GM12878 (cell line): ENCODE measurements at regions not wholly inside any gene's neighbourhood (a gene's known extent, or its start where the extent isn't known, plus 50 kb on each side); places are given as distances from the start of the nearest gene placed in this dataset.

Source experiments
- ATAC-seq: fragments of 200-7000 bp; cut with Tn5 transposase; 3 replicates; pipeline ENCODE4 v1.9.1; 2020; ENCODE audit warnings: mild to moderate bottlenecking, moderate library complexity
- BruUV-seq: library from RNA; stranded (reverse); fragments of 400-500 nt; replicated peaks from 2 replicates; lab custom pipeline; 2021; lab: Mats Ljungman, UMichigan
- CTCF ChIA-PET: fragments of 300-600 bp; sonication (Branson Sonifier 250); formaldehyde crosslinking; extraction: SDS; loops from one replicate; lab custom pipeline; 2021; ENCODE audit warnings: inconsistent platforms; lab: Yijun Ruan, JAX
- POLR2A ChIA-PET: fragments of 350-600 bp; formaldehyde crosslinking; extraction: SDS; loops from one replicate; lab custom pipeline; 2021; ENCODE audit warnings: inconsistent platforms; lab: Charles Lee
- RAD21 ChIA-PET: fragments of 300-600 bp; sonication (Branson Sonifier 250); formaldehyde crosslinking; loops from one replicate; lab custom pipeline; 2023; ENCODE audit warnings: antibody characterized with exemption; ENCODE audit not compliant: unreplicated experiment; lab: Charles Lee
- SMC1A ChIA-PET: fragments of 300-600 bp; sonication (Branson Sonifier 250); formaldehyde crosslinking; loops from one replicate; lab custom pipeline; 2023; ENCODE audit not compliant: unreplicated experiment, uncharacterized antibody; lab: Charles Lee
- DNase-seq: peaks from one replicate; pipeline ENCODE4 v3.0.0-alpha.2; 2011; ENCODE audit warnings: low read depth, low spot score
- FAIRE-seq: peaks from 3 replicates; lab custom pipeline; 2011; peaks lifted over from hg19 to GRCh38; lab: Jason Lieb, UNC
- H2AFZ ChIP-seq: 2 replicates; pipeline ENCODE4 v1.6.0; 2011; ENCODE audit warnings: low read depth, low read length, control low read depth; ENCODE audit not compliant: control insufficient read depth
- H3K27ac ChIP-seq: 2 replicates; pipeline ENCODE4 v1.5.1; 2011; ENCODE audit warnings: control low read depth; ENCODE audit not compliant: control insufficient read depth, insufficient read depth
- H3K27me3 ChIP-seq, 2 experiments: replicated peaks in 1 of 2; 2 replicates each; pipeline versions ENCODE4 v1.6.0 to v1.6.1; 2011; ENCODE audit warnings: low read length in 1 of 2; ENCODE audit not compliant: control insufficient read depth in 2 of 2, insufficient read depth in 2 of 2
- H3K36me3 ChIP-seq, 2 experiments: 2 replicates each; pipeline ENCODE4 v1.5.1; 2011; ENCODE audit warnings: low read length in 1 of 2; ENCODE audit not compliant: control insufficient read depth in 2 of 2, insufficient read depth in 2 of 2
- H3K4me1 ChIP-seq: 2 replicates; pipeline ENCODE4 v1.6.1; 2011; ENCODE audit warnings: mild to moderate bottlenecking, low read length, moderate library complexity, mixed read lengths; ENCODE audit not compliant: control insufficient read depth, insufficient read depth
- H3K4me2 ChIP-seq: 2 replicates; pipeline ENCODE4 v1.6.0; 2011; ENCODE audit warnings: control low read depth; ENCODE audit not compliant: control insufficient read depth, insufficient read depth
- H3K4me3 ChIP-seq: fragments of 200-600 bp; sonication (generic); 2 replicates; pipeline ENCODE4 v1.5.1; 2016
- H3K79me2 ChIP-seq: 2 replicates; pipeline ENCODE4 v1.6.0; 2011; ENCODE audit warnings: low read length; ENCODE audit not compliant: control insufficient read depth, insufficient read depth
- H3K9ac ChIP-seq: 2 replicates; pipeline ENCODE4 v1.8.0; 2011; ENCODE audit warnings: low read length, control low read depth, mixed read lengths; ENCODE audit not compliant: control insufficient read depth, insufficient read depth
- H3K9me3 ChIP-seq: replicated peaks from 3 replicates; pipeline ENCODE4 v1.5.1; 2011; ENCODE audit warnings: mild to moderate bottlenecking, low read length; ENCODE audit not compliant: control insufficient read depth, insufficient read depth
- H4K20me1 ChIP-seq: 2 replicates; pipeline ENCODE4 v1.6.0; 2011; ENCODE audit not compliant: control insufficient read depth, insufficient read depth
- BHLHE40 ChIP-seq, 2 experiments: fragments of 450-650 bp in 1 of 2; IDR thresholded peaks; 2 replicates each; pipeline ENCODE4 v1.6.1; 2011 to 2017; ENCODE audit warnings: low read depth in 2 of 2, borderline replicate concordance in 1 of 2, improper control_type of control experiment in 1 of 2, low read length in 1 of 2, mild to moderate bottlenecking in 1 of 2
- CBX3 ChIP-seq: fragments of 200-600 bp; sonication (generic); IDR thresholded peaks from 2 replicates; pipeline ENCODE4 v1.6.1; 2016; ENCODE audit warnings: low read depth, borderline replicate concordance
- CHD4 ChIP-seq: fragments of 200-600 bp; sonication (generic); IDR thresholded peaks from 2 replicates; pipeline ENCODE4 v1.6.1; 2016; ENCODE audit warnings: mild to moderate bottlenecking
- SREBF1 ChIP-seq: IDR thresholded peaks from 2 replicates; pipeline ENCODE4 v1.6.1; 2012; ENCODE audit warnings: mild to moderate bottlenecking, low read length
- ZBTB11 ChIP-seq: fragments of 450-650 bp; formaldehyde crosslinking; IDR thresholded peaks from 2 replicates; pipeline ENCODE4 v1.5.0; 2022; ENCODE audit warnings: mild to moderate bottlenecking, missing genetic modification characterization
- ZBTB4 ChIP-seq: fragments of 450-650 bp; formaldehyde crosslinking; IDR thresholded peaks from 2 replicates; pipeline ENCODE4 v1.4.0; 2022; ENCODE audit warnings: mild to moderate bottlenecking, moderate library complexity
- ZNF384 ChIP-seq: IDR thresholded peaks from 2 replicates; pipeline ENCODE4 v1.6.1; 2012; ENCODE audit warnings: low read depth, mild to moderate bottlenecking, low read length, improper control_type of control experiment, borderline replicate concordance
- ZNF687 ChIP-seq: fragments of 450-650 bp; IDR thresholded peaks from 2 replicates; pipeline ENCODE4 v1.6.1; 2017; ENCODE audit warnings: mild to moderate bottlenecking, moderate library complexity
- WGBS: methylation state at CpG from one replicate; pipeline ENCODE4 v1.1.6; 2016; ENCODE audit warnings: low lambda C conversion rate; ENCODE audit not compliant: insufficient replicate concordance, insufficient coverage; ENCODE audit errors: missing lambda C conversion rate; 5-methylcytosine and 5-hydroxymethylcytosine counted together
- in situ Hi-C: fragments of 300-500 bp; cut with MboI; formaldehyde crosslinking; loops from 9 replicates; pipeline ENCODE4 v1.14.3; 2018; ENCODE audit warnings: mixed read lengths
- intact Hi-C: fragments of 100-400 bp; cut with micrococcal nuclease; formaldehyde crosslinking; loops from one replicate; pipeline ENCODE4 v1.14.2; 2022; ENCODE audit not compliant: unreplicated experiment
- TF ChIP-seq, protein P1 (sequence below): fragments of 450-650 bp; IDR thresholded peaks from 2 replicates; pipeline ENCODE4 v1.6.1; 2016; ENCODE audit warnings: mild to moderate bottlenecking

DNA sequence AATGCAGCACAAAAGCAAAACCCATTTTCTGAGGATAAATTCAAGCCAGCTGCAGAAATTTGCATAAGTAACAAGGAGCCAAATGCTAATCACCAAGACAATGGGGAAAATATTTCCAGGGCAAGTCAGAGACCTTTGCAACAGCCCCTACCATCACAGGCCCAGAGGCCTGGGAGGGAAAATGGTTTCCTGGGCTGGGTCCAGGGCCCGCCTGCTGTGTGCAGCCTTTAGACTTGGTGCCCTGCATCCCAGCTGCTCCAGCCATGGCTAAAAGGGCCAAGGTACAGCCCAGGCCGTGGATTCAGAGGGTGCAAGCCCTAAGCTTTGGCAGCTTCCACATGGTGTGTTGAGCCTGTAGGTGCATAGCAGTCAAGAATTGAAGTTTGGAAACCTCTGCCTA lies 309.5 kb upstream of the SGCG start (continued):
- TF ChIP-seq, protein P1, sequence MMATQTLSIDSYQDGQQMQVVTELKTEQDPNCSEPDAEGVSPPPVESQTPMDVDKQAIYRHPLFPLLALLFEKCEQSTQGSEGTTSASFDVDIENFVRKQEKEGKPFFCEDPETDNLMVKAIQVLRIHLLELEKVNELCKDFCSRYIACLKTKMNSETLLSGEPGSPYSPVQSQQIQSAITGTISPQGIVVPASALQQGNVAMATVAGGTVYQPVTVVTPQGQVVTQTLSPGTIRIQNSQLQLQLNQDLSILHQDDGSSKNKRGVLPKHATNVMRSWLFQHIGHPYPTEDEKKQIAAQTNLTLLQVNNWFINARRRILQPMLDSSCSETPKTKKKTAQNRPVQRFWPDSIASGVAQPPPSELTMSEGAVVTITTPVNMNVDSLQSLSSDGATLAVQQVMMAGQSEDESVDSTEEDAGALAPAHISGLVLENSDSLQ, result no peak
- TF ChIP-seq, all 136 proteins: peak for 0

DNA sequence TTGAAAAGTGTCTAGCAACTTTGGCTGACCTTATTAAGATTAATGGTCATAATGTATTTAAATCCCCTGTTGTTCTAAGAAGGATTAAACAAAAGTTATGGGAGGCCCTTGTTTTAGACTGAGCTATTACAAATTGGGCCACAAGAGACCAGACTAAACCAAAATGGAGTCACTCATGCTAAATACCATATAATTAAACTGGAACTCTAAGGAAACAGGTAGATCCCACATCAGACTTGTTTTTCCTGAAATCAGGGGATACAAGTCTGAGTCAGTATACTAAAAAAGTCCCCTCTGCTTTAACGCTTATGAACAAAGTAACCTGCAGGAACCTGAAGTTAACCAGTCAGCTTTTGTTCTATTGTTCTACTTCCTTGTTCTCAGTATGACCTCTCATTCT lies 305.9 kb upstream of the SGCG start:
- H3K9ac ChIP-seq, result no peak overlapping the region
- peak; percentile 51 for ATAC-seq
- no peaks in the 10 kb centered on the region for H3K27me3 ChIP-seq
- WGBS, result 93% methylated on average over 1 of the region's 1 CpG
- H3K36me3 ChIP-seq, result no peaks in the 10 kb centered on the region
- BruUV-seq, result no TSS peak
- in situ Hi-C loops (no loop called here), intact Hi-C loops (loop anchor here (5.0 kb wide), 1 partner anchor 43 kb away; no protein-coding TSS in a partner anchor)
- H2AFZ ChIP-seq, result no peak overlapping the region
- POLR2A ChIA-PET, result no interaction called here
- RAD21 ChIA-PET, result no interaction called here
- SMC1A ChIA-PET, result no interaction called here
- no peak overlapping the region for H3K4me2 ChIP-seq
- H3K9me3 ChIP-seq, result no peaks in the 10 kb centered on the region
- no peak overlapping the region for H3K27ac ChIP-seq
- no peaks in the 10 kb centered on the region for H4K20me1 ChIP-seq
- no peak for DNase-seq
- H3K4me1 ChIP-seq, result no peaks in the 10 kb centered on the region
- FAIRE-seq, result no peak
- no peaks in the 10 kb centered on the region for H3K79me2 ChIP-seq
- H3K4me3 ChIP-seq, result no peak overlapping the region
- CTCF ChIA-PET, result no interaction called here
- TF ChIP-seq CHD4 (no peak), ZBTB11 (no peak), CBX3 (no peak), SREBF1 (no peak), ZNF687 (peak; percentile 94), BHLHE40 (IDR thresholded peaks at IDR 0.05; ENCODE audit: borderline replicate concordance in 1 of 2, low read depth in 2 of 2, low read length in 1 of 2) (no peak), ZBTB4 (CRISPR knock-in tag) (peak; percentile 50; the same call in 1 of the 2 replicates), ZNF384 (no peak)
